ENCODE measurements at regions not wholly inside any gene's neighbourhood (a gene's known extent, or its start where the extent isn't known, plus 50 kb on each side); places are given as distances from the start of the nearest gene placed in this dataset.
"Not testable (repeated sequence)": the region's sequence is repeated elsewhere in the genome, so short reads cannot be mapped to it uniquely, and the experiment has no call there.

DNA sequence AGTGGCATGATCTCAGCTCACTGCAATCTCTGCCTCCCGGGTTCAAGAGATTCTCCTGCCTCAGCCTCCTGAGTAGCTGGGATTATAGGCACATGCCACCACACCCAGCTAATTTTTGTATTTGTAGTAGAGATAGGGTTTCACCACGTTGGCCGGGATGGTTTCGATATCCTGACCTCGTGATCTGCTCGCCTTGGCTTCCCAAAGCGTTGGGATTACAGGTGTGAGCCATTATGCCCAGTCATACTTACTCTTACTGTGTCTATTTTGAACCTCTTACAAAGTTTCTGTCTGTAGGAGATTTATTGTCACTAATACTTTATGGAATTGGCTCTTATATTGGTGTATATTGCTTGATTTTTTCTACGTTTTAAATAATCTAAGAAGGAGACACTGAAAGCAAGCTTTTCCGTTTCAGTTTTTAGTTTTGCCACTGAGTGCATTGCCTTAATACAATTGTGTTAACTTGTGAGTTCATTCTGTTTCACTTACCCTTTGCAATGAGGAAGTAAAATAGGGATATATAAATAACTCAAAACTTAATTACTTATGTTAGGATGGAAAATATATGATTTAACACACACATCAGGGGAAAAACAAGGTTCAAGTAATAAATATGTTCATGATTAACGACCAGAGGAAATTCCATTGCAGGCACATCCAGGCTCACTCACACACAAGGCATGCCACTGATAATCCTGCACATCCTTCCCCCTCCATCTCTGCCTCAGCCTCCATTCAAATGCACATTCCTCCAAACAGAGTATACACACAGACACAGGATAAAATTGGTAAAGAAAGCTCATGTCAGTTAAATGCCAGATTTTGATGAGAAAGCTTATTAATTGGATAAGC lies 279.3 kb upstream of the RASGRP1 start:
- no peak for ATAC-seq (ENCODE audit: low FRiP score in 2 of 2)
- H3K36me3 ChIP-seq = no peaks in the 10 kb centered on the region
- no peak for TF ChIP-seq POLR2A (IDR thresholded peaks at IDR 0.05)
- no peak for TF ChIP-seq EP300 (IDR thresholded peaks at IDR 0.05)
- no peak for TF ChIP-seq POLR2AphosphoS5 (IDR thresholded peaks at IDR 0.05)
- TF ChIP-seq, protein P1, sequence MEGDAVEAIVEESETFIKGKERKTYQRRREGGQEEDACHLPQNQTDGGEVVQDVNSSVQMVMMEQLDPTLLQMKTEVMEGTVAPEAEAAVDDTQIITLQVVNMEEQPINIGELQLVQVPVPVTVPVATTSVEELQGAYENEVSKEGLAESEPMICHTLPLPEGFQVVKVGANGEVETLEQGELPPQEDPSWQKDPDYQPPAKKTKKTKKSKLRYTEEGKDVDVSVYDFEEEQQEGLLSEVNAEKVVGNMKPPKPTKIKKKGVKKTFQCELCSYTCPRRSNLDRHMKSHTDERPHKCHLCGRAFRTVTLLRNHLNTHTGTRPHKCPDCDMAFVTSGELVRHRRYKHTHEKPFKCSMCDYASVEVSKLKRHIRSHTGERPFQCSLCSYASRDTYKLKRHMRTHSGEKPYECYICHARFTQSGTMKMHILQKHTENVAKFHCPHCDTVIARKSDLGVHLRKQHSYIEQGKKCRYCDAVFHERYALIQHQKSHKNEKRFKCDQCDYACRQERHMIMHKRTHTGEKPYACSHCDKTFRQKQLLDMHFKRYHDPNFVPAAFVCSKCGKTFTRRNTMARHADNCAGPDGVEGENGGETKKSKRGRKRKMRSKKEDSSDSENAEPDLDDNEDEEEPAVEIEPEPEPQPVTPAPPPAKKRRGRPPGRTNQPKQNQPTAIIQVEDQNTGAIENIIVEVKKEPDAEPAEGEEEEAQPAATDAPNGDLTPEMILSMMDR (IDR thresholded peaks at IDR 0.05) = no peak
- H3K4me1 ChIP-seq = no peaks in the 10 kb centered on the region
- DNase-seq = no peak
- no peak overlapping the region for H3K4me3 ChIP-seq
- no peaks in the 10 kb centered on the region for H3K9me3 ChIP-seq
- H3K27me3 ChIP-seq = no peaks in the 10 kb centered on the region
- no peak overlapping the region for H3K27ac ChIP-seq
- 61 to 69% methylated on average over 10 of the region's 10 CpGs for WGBS, 2 donors

DNA sequence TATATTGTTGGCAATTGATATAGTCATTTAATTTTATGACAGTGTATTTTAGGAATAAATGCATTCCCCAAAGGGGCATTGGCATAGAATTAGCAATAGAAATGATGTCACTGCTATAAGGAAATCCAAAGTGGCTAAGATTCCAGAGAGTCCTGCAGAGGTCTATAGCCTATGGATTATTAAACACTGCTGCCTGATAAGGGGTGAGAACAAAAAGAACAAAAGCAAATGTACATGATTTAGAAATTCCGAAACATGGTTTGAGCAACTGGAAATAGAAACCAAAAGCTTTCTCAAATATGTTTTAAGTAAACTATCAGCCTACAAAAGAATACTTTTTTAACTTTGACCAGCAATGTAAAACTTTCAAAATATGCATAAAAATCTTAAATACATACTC lies 280.1 kb upstream of the RASGRP1 start:
- Histone ChIP-seq H3K4me3 (no peak overlapping the region), H3K36me3 (no peaks in the 10 kb centered on the region), H3K9me3 (no peaks in the 10 kb centered on the region), H3K4me1 (no peaks in the 10 kb centered on the region), H3K27me3 (no peaks in the 10 kb centered on the region), H3K27ac (no peak overlapping the region)
- TF ChIP-seq EP300 (IDR thresholded peaks at IDR 0.05) = no peak
- no peak for DNase-seq
- no peak for ATAC-seq (ENCODE audit: low FRiP score in 2 of 2)
- 60 to 71% methylated on average over 1 of the region's 1 CpG for whole genome bisulfite sequencing, 2 donors

GRCh38 chr15:38846346-38846745 lies 281.7 kb upstream of the RASGRP1 start:
- H3K27me3 ChIP-seq = no peaks in the 10 kb centered on the region
- H3K4me3 ChIP-seq = no peak overlapping the region
- ATAC-seq (ENCODE audit: low FRiP score in 2 of 2) (no peak), DNase-seq (no peak)
- WGBS, 2 donors = 56 to 58% methylated on average over 2 of the region's 2 CpGs
- H3K36me3 ChIP-seq = no peaks in the 10 kb centered on the region
- TF ChIP-seq EP300 (IDR thresholded peaks at IDR 0.05) = no peak
- no peak for TF ChIP-seq POLR2A (IDR thresholded peaks at IDR 0.05)
- TF ChIP-seq POLR2AphosphoS5 (IDR thresholded peaks at IDR 0.05) = no peak
- TF ChIP-seq, protein P1 (IDR thresholded peaks at IDR 0.05) = no peak
- H3K27ac ChIP-seq = no peak overlapping the region
- no peaks in the 10 kb centered on the region for H3K9me3 ChIP-seq
- H3K4me1 ChIP-seq = no peaks in the 10 kb centered on the region

DNA sequence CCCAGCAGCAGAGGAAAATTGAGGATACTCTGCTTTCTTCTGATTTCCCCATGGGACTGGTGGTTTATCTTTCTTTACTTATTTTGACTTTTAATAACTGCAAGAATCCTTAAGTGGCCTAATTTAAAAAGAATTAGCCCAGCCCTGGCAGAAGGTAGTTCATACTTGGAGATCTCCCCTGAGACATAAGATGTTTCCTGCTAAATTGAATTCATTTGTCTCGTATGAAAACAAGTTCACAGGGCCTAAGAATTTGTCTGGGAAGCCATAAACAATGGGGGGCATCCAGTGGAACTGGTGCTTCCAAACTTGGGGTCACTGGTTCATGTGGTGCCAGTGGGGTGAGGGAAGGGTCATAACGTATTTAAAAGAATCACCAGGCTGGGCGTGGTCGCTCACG lies 283.1 kb upstream of the RASGRP1 start:
- Histone ChIP-seq H3K27ac (no peak overlapping the region), H3K9me3 (no peaks in the 10 kb centered on the region), H3K4me3 (no peak overlapping the region), H3K4me1 (no peaks in the 10 kb centered on the region), H3K36me3 (no peaks in the 10 kb centered on the region), H3K27me3 (no peaks in the 10 kb centered on the region)
- WGBS, 2 donors = 95 to 98% methylated on average over 5 of the region's 5 CpGs
- TF ChIP-seq EP300 (IDR thresholded peaks at IDR 0.05) = no peak
- ATAC-seq (ENCODE audit: low FRiP score in 2 of 2) (no peak), DNase-seq (no peak)

DNA sequence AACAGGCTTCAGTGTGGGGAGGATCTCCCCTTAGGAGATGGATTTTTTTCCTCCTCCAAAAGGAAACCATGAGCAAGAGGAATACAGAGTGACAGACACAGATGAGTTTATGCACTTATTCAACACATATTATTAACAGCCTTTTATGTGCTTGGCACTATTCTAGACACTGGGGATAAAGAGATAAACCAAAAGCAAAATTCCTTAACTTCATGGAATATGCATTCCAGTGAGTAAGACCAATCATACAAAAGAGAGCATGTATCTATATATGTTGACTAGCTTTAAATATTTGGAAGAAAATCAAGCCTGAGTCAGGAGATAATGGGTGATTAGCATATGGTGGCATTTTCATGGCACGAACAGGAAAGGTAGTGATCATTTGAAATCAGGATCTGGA lies 284.4 kb upstream of the RASGRP1 start:
- Histone ChIP-seq H3K4me1 (no peaks in the 10 kb centered on the region), H3K27me3 (no peaks in the 10 kb centered on the region), H3K9me3 (no peaks in the 10 kb centered on the region), H3K27ac (no peak overlapping the region), H3K36me3 (no peaks in the 10 kb centered on the region), H3K4me3 (no peak overlapping the region)
- no peak for DNase-seq
- 0% methylated on average over 1 of the region's 1 CpG for WGBS, 2 donors
- no peak for TF ChIP-seq POLR2AphosphoS5 (IDR thresholded peaks at IDR 0.05)
- no peak for TF ChIP-seq EP300 (IDR thresholded peaks at IDR 0.05)
- TF ChIP-seq, protein P1 (IDR thresholded peaks at IDR 0.05) = no peak
- TF ChIP-seq POLR2A (IDR thresholded peaks at IDR 0.05) = no peak
- ATAC-seq (ENCODE audit: low FRiP score in 2 of 2) = no peak

- 100% methylated on average over 1 of the region's 1 CpG for WGBS, 2 donors
- not testable (repeated sequence) for H3K36me3 ChIP-seq; ATAC-seq (ENCODE audit: low FRiP score in 2 of 2); H3K4me3 ChIP-seq; H3K9me3 ChIP-seq; H3K27me3 ChIP-seq; H3K4me1 ChIP-seq; DNase-seq; H3K27ac ChIP-seq
These were observed 287.6 kb upstream of the RASGRP1 start for GRCh38 chr15:38852188-38852587.
